ENCODE measurements at regions not wholly inside any gene's neighbourhood (a gene's known extent, or its start where the extent isn't known, plus 50 kb on each side); places are given as distances from the start of the nearest gene placed in this dataset.

- TF ChIP-seq CTCF (IDR thresholded peaks at IDR 0.05) (no peak), POLR2A (IDR thresholded peaks at IDR 0.05) (no peak)
Measured at GRCh38 chr6:145017051-145017450, 718.3 kb downstream of the EPM2A start.
